ENCODE measurements at regions not wholly inside any gene's neighbourhood (a gene's known extent, or its start where the extent isn't known, plus 50 kb on each side); places are given as distances from the start of the nearest gene placed in this dataset.

GRCh38 chr7:91323626-91324158 is 59.5 kb downstream of the FZD1 start:
- TF ChIP-seq ZBTB1 (tag by site-specific recombination; IDR thresholded peaks at IDR 0.05) (no peak), KLF16 (tag by site-specific recombination; IDR thresholded peaks at IDR 0.05) (no peak), ZNF624 (tag by site-specific recombination; IDR thresholded peaks at IDR 0.05) (no peak), ZNF354C (tag by site-specific recombination; IDR thresholded peaks at IDR 0.05; ENCODE audit: borderline replicate concordance, low read depth) (no peak), ZBTB8A (tag by site-specific recombination; IDR thresholded peaks at IDR 0.05) (no peak)
